SK-N-MC (cell line): ENCODE measurements at regions not wholly inside any gene's neighbourhood (a gene's known extent, or its start where the extent isn't known, plus 50 kb on each side); places are given as distances from the start of the nearest gene placed in this dataset.
"Not testable (repeated sequence)": the region's sequence is repeated elsewhere in the genome, so short reads cannot be mapped to it uniquely, and the experiment has no call there.

Source experiments
- EZH2 ChIP-seq: fragments of 200-600 bp; sonication (generic); IDR thresholded peaks from one replicate; pipeline ENCODE4 v1.6.1; 2017; ENCODE audit warnings: antibody characterized with exemption
- FOXP2 ChIP-seq: optimal IDR thresholded peaks from 2 replicates; pipeline ENCODE3; 2011; ENCODE audit warnings: mild to moderate bottlenecking, moderate library complexity; ENCODE audit not compliant: insufficient read depth; ENCODE audit errors: extremely low read length, control extremely low read depth
- POLR2AphosphoS5 ChIP-seq: IDR thresholded peaks from 2 replicates; pipeline ENCODE4 v1.6.1; 2012; ENCODE audit warnings: mild to moderate bottlenecking, low read depth, low read length, borderline replicate concordance

DNA sequence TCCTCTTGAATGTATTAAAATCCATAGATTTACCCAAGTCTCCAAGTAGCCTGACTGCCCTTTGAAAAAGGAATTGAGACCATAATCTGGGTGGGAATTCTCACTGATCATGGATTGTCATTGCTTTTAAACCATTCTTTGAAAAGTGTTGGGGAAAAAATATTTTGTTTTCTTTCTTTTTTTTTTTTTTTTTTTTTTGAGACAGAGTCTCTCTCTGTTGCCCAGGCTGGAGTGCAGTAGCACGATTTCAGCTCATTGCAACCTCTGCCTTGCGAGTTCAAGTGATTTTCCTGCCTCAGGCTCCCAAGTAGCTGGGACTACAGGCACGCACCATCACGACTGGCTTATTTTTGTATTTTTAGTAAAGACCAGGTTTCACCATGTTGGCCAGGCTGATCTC lies 119.6 kb upstream of the PRSS16 start:
- not testable (repeated sequence) for TF ChIP-seq POLR2AphosphoS5, EZH2, FOXP2
